Gastrocnemius medialis (tissue), 4 donors: ENCODE measurements at regions not wholly inside any gene's neighbourhood (a gene's known extent, or its start where the extent isn't known, plus 50 kb on each side); places are given as distances from the start of the nearest gene placed in this dataset.

Experiments
- POLR2A ChIP-seq, 2 donors: fragments of 450-650 bp; IDR thresholded peaks; one replicate each; pipeline ENCODE4 v1.6.1; 2017; ENCODE audit warnings: antibody characterized with exemption in 2 of 2, mild to moderate bottlenecking in 2 of 2, moderate library complexity in 2 of 2
- TF ChIP-seq, protein P1 (sequence below), 5 experiments: fragments of 450-650 bp in 3 of 5; fragments of 200-600 bp in 2 of 5; sonication (generic) in 2 of 5; IDR thresholded peaks in 4 of 5; conservative IDR thresholded peaks in 1 of 5; 1 replicate in 4 of 5; 2 replicates in 1 of 5; pipeline ENCODE4 v1.5.1; 2016 to 2019; ENCODE audit warnings: antibody characterized with exemption in 5 of 5, mild to moderate bottlenecking in 3 of 5, moderate library complexity in 3 of 5

DNA sequence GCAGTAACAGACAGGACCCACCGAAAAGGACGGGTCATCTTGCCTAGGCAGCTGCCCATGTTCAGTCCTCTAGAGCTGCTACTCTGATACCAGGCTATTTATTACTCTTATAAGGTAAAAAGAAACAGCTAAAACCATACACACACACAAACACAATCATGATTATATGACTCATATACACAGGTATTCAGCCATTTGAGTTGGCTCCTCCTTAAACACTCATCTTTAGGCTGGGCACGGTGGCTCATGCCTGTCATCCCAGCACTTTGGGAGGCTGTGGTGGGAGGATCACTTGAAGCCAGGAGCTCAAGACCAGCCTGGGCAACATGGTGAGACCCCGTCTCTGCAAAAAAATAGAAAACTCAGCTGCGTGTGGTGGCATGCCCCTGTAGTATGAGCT lies 76.6 kb downstream of the F11 start:
- TF ChIP-seq, protein P1, sequence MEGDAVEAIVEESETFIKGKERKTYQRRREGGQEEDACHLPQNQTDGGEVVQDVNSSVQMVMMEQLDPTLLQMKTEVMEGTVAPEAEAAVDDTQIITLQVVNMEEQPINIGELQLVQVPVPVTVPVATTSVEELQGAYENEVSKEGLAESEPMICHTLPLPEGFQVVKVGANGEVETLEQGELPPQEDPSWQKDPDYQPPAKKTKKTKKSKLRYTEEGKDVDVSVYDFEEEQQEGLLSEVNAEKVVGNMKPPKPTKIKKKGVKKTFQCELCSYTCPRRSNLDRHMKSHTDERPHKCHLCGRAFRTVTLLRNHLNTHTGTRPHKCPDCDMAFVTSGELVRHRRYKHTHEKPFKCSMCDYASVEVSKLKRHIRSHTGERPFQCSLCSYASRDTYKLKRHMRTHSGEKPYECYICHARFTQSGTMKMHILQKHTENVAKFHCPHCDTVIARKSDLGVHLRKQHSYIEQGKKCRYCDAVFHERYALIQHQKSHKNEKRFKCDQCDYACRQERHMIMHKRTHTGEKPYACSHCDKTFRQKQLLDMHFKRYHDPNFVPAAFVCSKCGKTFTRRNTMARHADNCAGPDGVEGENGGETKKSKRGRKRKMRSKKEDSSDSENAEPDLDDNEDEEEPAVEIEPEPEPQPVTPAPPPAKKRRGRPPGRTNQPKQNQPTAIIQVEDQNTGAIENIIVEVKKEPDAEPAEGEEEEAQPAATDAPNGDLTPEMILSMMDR (IDR thresholded peaks at IDR 0.05 in 4 of 5, conservative IDR thresholded peaks at IDR 0.05 in 1 of 5): no peak
- TF ChIP-seq POLR2A (IDR thresholded peaks at IDR 0.05): no peak
